Testis (tissue), 2 donors: ENCODE measurements at regions not wholly inside any gene's neighbourhood (a gene's known extent, or its start where the extent isn't known, plus 50 kb on each side); places are given as distances from the start of the nearest gene placed in this dataset.

Experiments
- POLR2A ChIP-seq: fragments of 450-650 bp; IDR thresholded peaks from one replicate; pipeline ENCODE4 v1.6.1; 2017; ENCODE audit warnings: antibody characterized with exemption, mild to moderate bottlenecking, moderate library complexity
- TF ChIP-seq, protein P1 (sequence below), 3 experiments: fragments of 450-650 bp in 2 of 3; fragments of 200-600 bp in 1 of 3; sonication (generic) in 1 of 3; IDR thresholded peaks; one replicate each; pipeline ENCODE4 v1.5.1; 2016 to 2019; ENCODE audit warnings: antibody characterized with exemption in 3 of 3, mild to moderate bottlenecking in 2 of 3, moderate library complexity in 1 of 3

DNA sequence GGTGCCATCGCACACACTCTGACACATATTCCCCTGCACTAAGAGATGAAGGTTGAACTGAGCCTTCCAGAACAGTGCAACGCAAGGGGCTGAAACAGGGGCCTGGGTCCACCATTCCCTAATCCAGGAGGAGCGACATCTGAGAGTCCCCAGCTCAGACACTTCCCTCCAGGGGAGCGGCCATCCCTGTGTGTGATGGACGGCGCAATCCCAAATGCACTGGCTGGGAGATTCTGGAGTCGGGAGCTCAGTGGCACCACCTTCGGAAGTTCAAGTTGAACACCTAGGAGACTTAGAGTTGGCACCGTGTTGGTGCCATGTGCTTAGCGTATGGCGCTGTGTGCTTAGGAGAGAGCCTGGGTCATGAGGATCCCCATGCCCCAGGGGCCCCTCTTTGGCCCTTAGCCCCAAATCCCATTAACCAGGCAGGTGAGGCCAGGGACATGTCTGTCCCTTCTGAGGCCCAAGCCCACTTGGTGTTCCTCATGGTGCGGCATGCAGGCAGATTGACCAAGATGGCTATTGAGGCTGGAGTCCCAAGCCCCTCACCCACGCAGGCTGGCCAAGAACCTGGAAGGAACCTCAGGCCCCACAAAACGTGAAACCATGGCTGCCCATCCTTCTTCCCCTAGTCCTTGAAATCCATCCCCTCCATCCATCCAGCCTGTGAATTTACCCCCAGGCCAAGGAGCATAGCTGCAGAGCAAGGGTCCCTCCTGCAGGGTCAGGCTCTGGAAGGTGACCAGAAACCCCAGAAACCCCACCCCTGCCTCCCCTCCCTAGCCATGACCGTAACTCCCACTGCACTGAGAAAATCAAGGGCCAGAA is 114.1 kb upstream of the OTOS start:
- TF ChIP-seq, protein P1, sequence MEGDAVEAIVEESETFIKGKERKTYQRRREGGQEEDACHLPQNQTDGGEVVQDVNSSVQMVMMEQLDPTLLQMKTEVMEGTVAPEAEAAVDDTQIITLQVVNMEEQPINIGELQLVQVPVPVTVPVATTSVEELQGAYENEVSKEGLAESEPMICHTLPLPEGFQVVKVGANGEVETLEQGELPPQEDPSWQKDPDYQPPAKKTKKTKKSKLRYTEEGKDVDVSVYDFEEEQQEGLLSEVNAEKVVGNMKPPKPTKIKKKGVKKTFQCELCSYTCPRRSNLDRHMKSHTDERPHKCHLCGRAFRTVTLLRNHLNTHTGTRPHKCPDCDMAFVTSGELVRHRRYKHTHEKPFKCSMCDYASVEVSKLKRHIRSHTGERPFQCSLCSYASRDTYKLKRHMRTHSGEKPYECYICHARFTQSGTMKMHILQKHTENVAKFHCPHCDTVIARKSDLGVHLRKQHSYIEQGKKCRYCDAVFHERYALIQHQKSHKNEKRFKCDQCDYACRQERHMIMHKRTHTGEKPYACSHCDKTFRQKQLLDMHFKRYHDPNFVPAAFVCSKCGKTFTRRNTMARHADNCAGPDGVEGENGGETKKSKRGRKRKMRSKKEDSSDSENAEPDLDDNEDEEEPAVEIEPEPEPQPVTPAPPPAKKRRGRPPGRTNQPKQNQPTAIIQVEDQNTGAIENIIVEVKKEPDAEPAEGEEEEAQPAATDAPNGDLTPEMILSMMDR (IDR thresholded peaks at IDR 0.05) = no peak
- no peak for TF ChIP-seq POLR2A
